GM23338 (cell line): ENCODE measurements at regions not wholly inside any gene's neighbourhood (a gene's known extent, or its start where the extent isn't known, plus 50 kb on each side); places are given as distances from the start of the nearest gene placed in this dataset.
A peak's percentile ranks its signal among the peaks of the same experiment; 100 is the strongest.

ENCODE experiments used
- ATAC-seq: fragments of 200-7000 bp; cut with Tn5 transposase; 3 replicates; pipeline ENCODE4 v1.9.1; 2020
- DNase-seq: peaks from one replicate; pipeline ENCODE4 v3.0.0-alpha.2; 2015; ENCODE audit warnings: low spot score
- H2AFZ ChIP-seq: fragments of 200-600 bp; sonication (generic); 2 replicates; pipeline ENCODE4 v1.8.0; 2016; ENCODE audit warnings: antibody characterized with exemption, mild to moderate bottlenecking, moderate library complexity
- H3F3A ChIP-seq: fragments of 200-600 bp; sonication (generic); replicated peaks from 2 replicates; pipeline ENCODE4 v1.8.0; 2017; ENCODE audit warnings: antibody characterized with exemption, mixed run types, low read depth
- H3K27ac ChIP-seq: fragments of 200-600 bp; sonication (generic); 2 replicates; pipeline ENCODE4 v1.6.1; 2016; ENCODE audit warnings: low read depth
- H3K27me3 ChIP-seq: fragments of 200-600 bp; sonication (generic); 2 replicates; pipeline ENCODE4 v1.8.0; 2016; ENCODE audit warnings: mild to moderate bottlenecking, mixed run types, moderate library complexity; ENCODE audit not compliant: insufficient read depth
- H3K36me3 ChIP-seq: fragments of 200-600 bp; sonication (generic); 2 replicates; pipeline ENCODE4 v1.8.0; 2016; ENCODE audit warnings: mild to moderate bottlenecking; ENCODE audit not compliant: insufficient read depth
- H3K4me1 ChIP-seq: fragments of 200-600 bp; sonication (generic); 2 replicates; pipeline ENCODE4 v1.8.0; 2016; ENCODE audit warnings: mild to moderate bottlenecking, moderate library complexity; ENCODE audit not compliant: insufficient read depth
- H3K4me2 ChIP-seq: fragments of 200-600 bp; sonication (generic); 2 replicates; pipeline ENCODE4 v1.7.1; 2017; ENCODE audit warnings: mixed run types
- H3K4me3 ChIP-seq: fragments of 200-600 bp; sonication (generic); 2 replicates; pipeline ENCODE4 v1.6.1; 2016; ENCODE audit warnings: mixed run types
- H3K79me2 ChIP-seq: fragments of 200-600 bp; sonication (generic); replicated peaks from 2 replicates; pipeline ENCODE4 v1.8.0; 2017; ENCODE audit warnings: mild to moderate bottlenecking; ENCODE audit not compliant: insufficient read depth
- H3K9me2 ChIP-seq: fragments of 200-600 bp; sonication (generic); 2 replicates; pipeline ENCODE4 v1.8.0; 2017; ENCODE audit not compliant: insufficient read depth
- H4K20me1 ChIP-seq: fragments of 200-600 bp; sonication (generic); replicated peaks from 2 replicates; pipeline ENCODE4 v1.8.0; 2017; ENCODE audit warnings: mild to moderate bottlenecking; ENCODE audit not compliant: insufficient read depth
- H3K27ac Mint-ChIP-seq: 2 replicates; pipeline ENCODE4 v1.8.0; 2020; ENCODE audit warnings: inconsistent platforms, mild to moderate bottlenecking, moderate library complexity, mixed read lengths
- H3K27me3 Mint-ChIP-seq: 3 replicates; pipeline ENCODE4 v1.8.0; 2022; ENCODE audit warnings: low read depth, mild to moderate bottlenecking, moderate library complexity, mixed read lengths, inconsistent platforms; ENCODE audit not compliant: insufficient read depth, poor library complexity
- H3K36me3 Mint-ChIP-seq: 3 replicates; pipeline ENCODE4 v1.8.0; 2021; ENCODE audit warnings: low read depth, mild to moderate bottlenecking, inconsistent platforms, moderate library complexity, mixed read lengths
- H3K4me1 Mint-ChIP-seq: 3 replicates; pipeline ENCODE4 v1.8.0; 2020; ENCODE audit warnings: mild to moderate bottlenecking, inconsistent platforms, mixed read lengths
- H3K4me3 Mint-ChIP-seq: 3 replicates; pipeline ENCODE4 v1.8.0; 2021; ENCODE audit warnings: moderate library complexity, mild to moderate bottlenecking, inconsistent platforms, mixed read lengths
- H3K9me3 Mint-ChIP-seq: 3 replicates; pipeline ENCODE4 v1.8.0; 2020; ENCODE audit warnings: moderate library complexity, mild to moderate bottlenecking, inconsistent platforms, mixed read lengths
- CREB1 ChIP-seq: fragments of 250-450 bp; sonication (Bioruptor Pico); IDR thresholded peaks from 2 replicates; pipeline ENCODE4 v1.5.0; 2020; ENCODE audit warnings: low read depth, mild to moderate bottlenecking, moderate library complexity
- EZH2 ChIP-seq: fragments of 200-600 bp; sonication (generic); IDR thresholded peaks from one replicate; pipeline ENCODE4 v1.8.0; 2017; ENCODE audit warnings: antibody characterized with exemption, mild to moderate bottlenecking, low read depth; ENCODE audit not compliant: unreplicated experiment
- EZH2phosphoT487 ChIP-seq: fragments of 200-600 bp; sonication (generic); IDR thresholded peaks from one replicate; pipeline ENCODE4 v1.8.1; 2018; ENCODE audit warnings: antibody characterized with exemption; ENCODE audit not compliant: unreplicated experiment
- JUNB ChIP-seq: IDR thresholded peaks from one replicate; pipeline ENCODE4 v1.6.1; 2016; ENCODE audit warnings: antibody characterized with exemption; ENCODE audit not compliant: unreplicated experiment
- NANOG ChIP-seq: IDR thresholded peaks from 2 replicates; pipeline ENCODE4 v1.6.1; 2016; ENCODE audit warnings: antibody characterized with exemption, borderline replicate concordance
- POLR2AphosphoS5 ChIP-seq: IDR thresholded peaks from 2 replicates; pipeline ENCODE4 v1.6.1; 2016; ENCODE audit warnings: antibody characterized with exemption, low read depth
- STAT1 ChIP-seq: IDR thresholded peaks from one replicate; pipeline ENCODE4 v1.6.1; 2016; ENCODE audit warnings: antibody characterized with exemption; ENCODE audit not compliant: unreplicated experiment
- ZNF114 ChIP-seq: fragments of 250-450 bp; sonication (Bioruptor Pico); IDR thresholded peaks from 2 replicates; pipeline ENCODE4 v1.5.0; 2020; ENCODE audit warnings: mild to moderate bottlenecking, moderate library complexity
- ZNF331 ChIP-seq: fragments of 250-450 bp; sonication (Bioruptor Pico); IDR thresholded peaks from 2 replicates; pipeline ENCODE4 v1.5.0; 2020; ENCODE audit warnings: low read depth, mild to moderate bottlenecking, moderate library complexity
- TF ChIP-seq, protein P1 (sequence below): IDR thresholded peaks from 2 replicates; pipeline ENCODE4 v1.6.1; 2016; ENCODE audit warnings: antibody characterized with exemption
- TF ChIP-seq, protein P2 (sequence below), 2 experiments: fragments of 200-600 bp in 1 of 2; sonication (generic) in 1 of 2; conservative IDR thresholded peaks; 2 replicates each; pipeline versions ENCODE4 v1.5.1 to v1.6.1; 2016 to 2017; ENCODE audit warnings: antibody characterized with exemption in 2 of 2, low read depth in 2 of 2, mild to moderate bottlenecking in 2 of 2, moderate library complexity in 1 of 2
- TF ChIP-seq, protein P3 (sequence below): fragments of 250-450 bp; sonication (Bioruptor Pico); IDR thresholded peaks from 2 replicates; pipeline ENCODE4 v1.5.0; 2020; ENCODE audit warnings: mild to moderate bottlenecking, moderate library complexity
- TF ChIP-seq, protein P4 (sequence below): IDR thresholded peaks from one replicate; pipeline ENCODE4 v1.6.1; 2018; ENCODE audit warnings: antibody characterized with exemption; ENCODE audit not compliant: unreplicated experiment

DNA sequence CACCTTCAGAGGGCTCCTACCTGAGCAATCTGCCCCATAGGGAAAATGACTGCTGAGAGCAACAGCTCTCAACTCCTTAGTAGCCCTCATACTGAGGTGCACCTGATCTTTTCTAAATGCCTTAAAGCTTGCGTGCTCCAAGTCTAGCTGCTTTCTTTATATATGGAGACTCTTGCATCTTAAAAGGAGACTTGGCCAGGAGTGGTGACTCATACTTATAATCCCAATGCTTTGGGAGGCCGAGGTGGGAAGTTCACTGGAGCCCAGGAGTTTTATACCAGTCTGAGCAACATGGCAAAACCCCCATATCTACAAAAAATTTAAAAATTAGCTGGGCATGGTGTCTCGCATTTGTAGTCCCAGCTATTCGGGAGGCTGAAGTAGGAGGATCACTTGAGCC is 78.1 kb upstream of the TRIM2 start:
- H3K4me1 Mint-ChIP-seq = peaks cover 12% of the 10 kb centered on the region; the same call in 2 of the 3 replicates
- Histone ChIP-seq H4K20me1 (no peaks in the 10 kb centered on the region), H3K27me3 (no peaks in the 10 kb centered on the region), H3K4me3 (no peak overlapping the region), H2AFZ (peak overlapping the region; percentile 94; the same call in 1 of the 2 replicates), H3K9me2 (no peaks in the 10 kb centered on the region), H3F3A (no peaks in the 10 kb centered on the region), H3K27ac (no peak overlapping the region), H3K4me2 (no peak overlapping the region), H3K4me1 (peaks cover 5% of the 10 kb centered on the region), H3K36me3 (no peaks in the 10 kb centered on the region), H3K79me2 (no peaks in the 10 kb centered on the region)
- H3K4me3 Mint-ChIP-seq = no peak overlapping the region
- no peak for ATAC-seq
- no peak for TF ChIP-seq POLR2AphosphoS5
- no peak for TF ChIP-seq CREB1
- TF ChIP-seq, protein P1, sequence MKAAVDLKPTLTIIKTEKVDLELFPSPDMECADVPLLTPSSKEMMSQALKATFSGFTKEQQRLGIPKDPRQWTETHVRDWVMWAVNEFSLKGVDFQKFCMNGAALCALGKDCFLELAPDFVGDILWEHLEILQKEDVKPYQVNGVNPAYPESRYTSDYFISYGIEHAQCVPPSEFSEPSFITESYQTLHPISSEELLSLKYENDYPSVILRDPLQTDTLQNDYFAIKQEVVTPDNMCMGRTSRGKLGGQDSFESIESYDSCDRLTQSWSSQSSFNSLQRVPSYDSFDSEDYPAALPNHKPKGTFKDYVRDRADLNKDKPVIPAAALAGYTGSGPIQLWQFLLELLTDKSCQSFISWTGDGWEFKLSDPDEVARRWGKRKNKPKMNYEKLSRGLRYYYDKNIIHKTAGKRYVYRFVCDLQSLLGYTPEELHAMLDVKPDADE = no peak
- TF ChIP-seq, protein P2, sequence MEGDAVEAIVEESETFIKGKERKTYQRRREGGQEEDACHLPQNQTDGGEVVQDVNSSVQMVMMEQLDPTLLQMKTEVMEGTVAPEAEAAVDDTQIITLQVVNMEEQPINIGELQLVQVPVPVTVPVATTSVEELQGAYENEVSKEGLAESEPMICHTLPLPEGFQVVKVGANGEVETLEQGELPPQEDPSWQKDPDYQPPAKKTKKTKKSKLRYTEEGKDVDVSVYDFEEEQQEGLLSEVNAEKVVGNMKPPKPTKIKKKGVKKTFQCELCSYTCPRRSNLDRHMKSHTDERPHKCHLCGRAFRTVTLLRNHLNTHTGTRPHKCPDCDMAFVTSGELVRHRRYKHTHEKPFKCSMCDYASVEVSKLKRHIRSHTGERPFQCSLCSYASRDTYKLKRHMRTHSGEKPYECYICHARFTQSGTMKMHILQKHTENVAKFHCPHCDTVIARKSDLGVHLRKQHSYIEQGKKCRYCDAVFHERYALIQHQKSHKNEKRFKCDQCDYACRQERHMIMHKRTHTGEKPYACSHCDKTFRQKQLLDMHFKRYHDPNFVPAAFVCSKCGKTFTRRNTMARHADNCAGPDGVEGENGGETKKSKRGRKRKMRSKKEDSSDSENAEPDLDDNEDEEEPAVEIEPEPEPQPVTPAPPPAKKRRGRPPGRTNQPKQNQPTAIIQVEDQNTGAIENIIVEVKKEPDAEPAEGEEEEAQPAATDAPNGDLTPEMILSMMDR (conservative IDR thresholded peaks at IDR 0.05; ENCODE audit: low read depth in 2 of 2) = no peak
- no peak for TF ChIP-seq EZH2phosphoT487
- no peak for TF ChIP-seq EZH2
- no peak for TF ChIP-seq JUNB
- TF ChIP-seq, protein P3, sequence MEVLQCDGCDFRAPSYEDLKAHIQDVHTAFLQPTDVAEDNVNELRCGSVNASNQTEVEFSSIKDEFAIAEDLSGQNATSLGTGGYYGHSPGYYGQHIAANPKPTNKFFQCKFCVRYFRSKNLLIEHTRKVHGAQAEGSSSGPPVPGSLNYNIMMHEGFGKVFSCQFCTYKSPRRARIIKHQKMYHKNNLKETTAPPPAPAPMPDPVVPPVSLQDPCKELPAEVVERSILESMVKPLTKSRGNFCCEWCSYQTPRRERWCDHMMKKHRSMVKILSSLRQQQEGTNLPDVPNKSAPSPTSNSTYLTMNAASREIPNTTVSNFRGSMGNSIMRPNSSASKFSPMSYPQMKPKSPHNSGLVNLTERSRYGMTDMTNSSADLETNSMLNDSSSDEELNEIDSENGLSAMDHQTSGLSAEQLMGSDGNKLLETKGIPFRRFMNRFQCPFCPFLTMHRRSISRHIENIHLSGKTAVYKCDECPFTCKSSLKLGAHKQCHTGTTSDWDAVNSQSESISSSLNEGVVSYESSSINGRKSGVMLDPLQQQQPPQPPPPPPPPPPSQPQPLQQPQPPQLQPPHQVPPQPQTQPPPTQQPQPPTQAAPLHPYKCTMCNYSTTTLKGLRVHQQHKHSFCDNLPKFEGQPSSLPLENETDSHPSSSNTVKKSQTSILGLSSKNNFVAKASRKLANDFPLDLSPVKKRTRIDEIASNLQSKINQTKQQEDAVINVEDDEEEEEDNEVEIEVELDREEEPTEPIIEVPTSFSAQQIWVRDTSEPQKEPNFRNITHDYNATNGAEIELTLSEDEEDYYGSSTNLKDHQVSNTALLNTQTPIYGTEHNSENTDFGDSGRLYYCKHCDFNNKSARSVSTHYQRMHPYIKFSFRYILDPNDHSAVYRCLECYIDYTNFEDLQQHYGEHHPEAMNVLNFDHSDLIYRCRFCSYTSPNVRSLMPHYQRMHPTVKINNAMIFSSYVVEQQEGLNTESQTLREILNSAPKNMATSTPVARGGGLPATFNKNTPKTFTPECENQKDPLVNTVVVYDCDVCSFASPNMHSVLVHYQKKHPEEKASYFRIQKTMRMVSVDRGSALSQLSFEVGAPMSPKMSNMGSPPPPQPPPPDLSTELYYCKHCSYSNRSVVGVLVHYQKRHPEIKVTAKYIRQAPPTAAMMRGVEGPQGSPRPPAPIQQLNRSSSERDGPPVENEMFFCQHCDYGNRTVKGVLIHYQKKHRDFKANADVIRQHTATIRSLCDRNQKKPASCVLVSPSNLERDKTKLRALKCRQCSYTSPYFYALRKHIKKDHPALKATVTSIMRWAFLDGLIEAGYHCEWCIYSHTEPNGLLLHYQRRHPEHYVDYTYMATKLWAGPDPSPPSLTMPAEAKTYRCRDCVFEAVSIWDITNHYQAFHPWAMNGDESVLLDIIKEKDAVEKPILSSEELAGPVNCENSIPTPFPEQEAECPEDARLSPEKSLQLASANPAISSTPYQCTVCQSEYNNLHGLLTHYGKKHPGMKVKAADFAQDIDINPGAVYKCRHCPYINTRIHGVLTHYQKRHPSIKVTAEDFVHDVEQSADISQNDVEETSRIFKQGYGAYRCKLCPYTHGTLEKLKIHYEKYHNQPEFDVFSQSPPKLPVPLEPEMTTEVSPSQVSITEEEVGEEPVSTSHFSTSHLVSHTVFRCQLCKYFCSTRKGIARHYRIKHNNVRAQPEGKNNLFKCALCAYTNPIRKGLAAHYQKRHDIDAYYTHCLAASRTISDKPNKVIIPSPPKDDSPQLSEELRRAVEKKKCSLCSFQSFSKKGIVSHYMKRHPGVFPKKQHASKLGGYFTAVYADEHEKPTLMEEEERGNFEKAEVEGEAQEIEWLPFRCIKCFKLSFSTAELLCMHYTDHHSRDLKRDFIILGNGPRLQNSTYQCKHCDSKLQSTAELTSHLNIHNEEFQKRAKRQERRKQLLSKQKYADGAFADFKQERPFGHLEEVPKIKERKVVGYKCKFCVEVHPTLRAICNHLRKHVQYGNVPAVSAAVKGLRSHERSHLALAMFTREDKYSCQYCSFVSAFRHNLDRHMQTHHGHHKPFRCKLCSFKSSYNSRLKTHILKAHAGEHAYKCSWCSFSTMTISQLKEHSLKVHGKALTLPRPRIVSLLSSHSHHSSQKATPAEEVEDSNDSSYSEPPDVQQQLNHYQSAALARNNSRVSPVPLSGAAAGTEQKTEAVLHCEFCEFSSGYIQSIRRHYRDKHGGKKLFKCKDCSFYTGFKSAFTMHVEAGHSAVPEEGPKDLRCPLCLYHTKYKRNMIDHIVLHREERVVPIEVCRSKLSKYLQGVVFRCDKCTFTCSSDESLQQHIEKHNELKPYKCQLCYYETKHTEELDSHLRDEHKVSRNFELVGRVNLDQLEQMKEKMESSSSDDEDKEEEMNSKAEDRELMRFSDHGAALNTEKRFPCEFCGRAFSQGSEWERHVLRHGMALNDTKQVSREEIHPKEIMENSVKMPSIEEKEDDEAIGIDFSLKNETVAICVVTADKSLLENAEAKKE (CRISPR knock-in tag) = no peak
- TF ChIP-seq NANOG = no peak
- TF ChIP-seq, protein P4, sequence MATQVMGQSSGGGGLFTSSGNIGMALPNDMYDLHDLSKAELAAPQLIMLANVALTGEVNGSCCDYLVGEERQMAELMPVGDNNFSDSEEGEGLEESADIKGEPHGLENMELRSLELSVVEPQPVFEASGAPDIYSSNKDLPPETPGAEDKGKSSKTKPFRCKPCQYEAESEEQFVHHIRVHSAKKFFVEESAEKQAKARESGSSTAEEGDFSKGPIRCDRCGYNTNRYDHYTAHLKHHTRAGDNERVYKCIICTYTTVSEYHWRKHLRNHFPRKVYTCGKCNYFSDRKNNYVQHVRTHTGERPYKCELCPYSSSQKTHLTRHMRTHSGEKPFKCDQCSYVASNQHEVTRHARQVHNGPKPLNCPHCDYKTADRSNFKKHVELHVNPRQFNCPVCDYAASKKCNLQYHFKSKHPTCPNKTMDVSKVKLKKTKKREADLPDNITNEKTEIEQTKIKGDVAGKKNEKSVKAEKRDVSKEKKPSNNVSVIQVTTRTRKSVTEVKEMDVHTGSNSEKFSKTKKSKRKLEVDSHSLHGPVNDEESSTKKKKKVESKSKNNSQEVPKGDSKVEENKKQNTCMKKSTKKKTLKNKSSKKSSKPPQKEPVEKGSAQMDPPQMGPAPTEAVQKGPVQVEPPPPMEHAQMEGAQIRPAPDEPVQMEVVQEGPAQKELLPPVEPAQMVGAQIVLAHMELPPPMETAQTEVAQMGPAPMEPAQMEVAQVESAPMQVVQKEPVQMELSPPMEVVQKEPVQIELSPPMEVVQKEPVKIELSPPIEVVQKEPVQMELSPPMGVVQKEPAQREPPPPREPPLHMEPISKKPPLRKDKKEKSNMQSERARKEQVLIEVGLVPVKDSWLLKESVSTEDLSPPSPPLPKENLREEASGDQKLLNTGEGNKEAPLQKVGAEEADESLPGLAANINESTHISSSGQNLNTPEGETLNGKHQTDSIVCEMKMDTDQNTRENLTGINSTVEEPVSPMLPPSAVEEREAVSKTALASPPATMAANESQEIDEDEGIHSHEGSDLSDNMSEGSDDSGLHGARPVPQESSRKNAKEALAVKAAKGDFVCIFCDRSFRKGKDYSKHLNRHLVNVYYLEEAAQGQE = no peak
- no peak for TF ChIP-seq ZNF331 (CRISPR knock-in tag)
- no peak for TF ChIP-seq ZNF114 (CRISPR knock-in tag)
- TF ChIP-seq STAT1 = no peak
- H3K27ac Mint-ChIP-seq = no peak overlapping the region
- peaks cover 5% of the 10 kb centered on the region; the same call in 2 of the 3 replicates for H3K36me3 Mint-ChIP-seq
- H3K27me3 Mint-ChIP-seq = peaks cover 2% of the 10 kb centered on the region
- H3K9me3 Mint-ChIP-seq = peaks cover 6% of the 10 kb centered on the region; the same call in 1 of the 3 replicates
- DNase-seq = no peak
